HepG2 (cell line): ENCODE measurements at regions not wholly inside any gene's neighbourhood (a gene's known extent, or its start where the extent isn't known, plus 50 kb on each side); places are given as distances from the start of the nearest gene placed in this dataset.

Experiments used
- ATAC-seq: fragments of 200-7000 bp; cut with Tn5 transposase; 3 replicates; pipeline ENCODE4 v1.9.1; 2020; ENCODE audit warnings: mild to moderate bottlenecking, moderate library complexity
- BruUV-seq: library from RNA; stranded (reverse); fragments of 400-500 nt; replicated peaks from 2 replicates; lab custom pipeline; 2021; lab: Mats Ljungman, UMichigan
- CTCF ChIA-PET: fragments of 300-600 bp; formaldehyde crosslinking; extraction: SDS; loops from one replicate; lab custom pipeline; 2021; ENCODE audit warnings: low total read pairs, inconsistent platforms, low intra/inter-chr PET ratio; lab: Yijun Ruan, JAX
- POLR2A ChIA-PET: fragments of 350-600 bp; sonication (Branson Sonifier 250); formaldehyde crosslinking; loops from one replicate; lab custom pipeline; 2020; ENCODE audit warnings: antibody characterized with exemption, inconsistent platforms; lab: Yijun Ruan, JAX
- DNase-seq: peaks from one replicate; pipeline ENCODE4 v3.0.0-alpha.2; 2015; ENCODE audit warnings: low spot score
- FAIRE-seq: peaks from 3 replicates; lab custom pipeline; 2011; peaks lifted over from hg19 to GRCh38; lab: Jason Lieb, UNC
- H2AFZ ChIP-seq: one replicate; pipeline ENCODE4 v1.6.1; 2011; ENCODE audit warnings: low read length, inconsistent platforms
- H3K27ac ChIP-seq: fragments of 300-600 bp; 3 replicates; pipeline ENCODE4 v1.8.0; 2011; ENCODE audit warnings: mixed run types, mild to moderate bottlenecking, mixed read lengths, low read length, inconsistent platforms; ENCODE audit not compliant: insufficient read depth; ENCODE audit errors: extremely low read length
- H3K27me3 ChIP-seq, 2 experiments: fragments of 200-600 bp in 1 of 2; 2 replicates in 1 of 2; 3 replicates in 1 of 2; pipeline versions ENCODE4 v1.6.0 to v1.8.0; 2011; ENCODE audit warnings: low read length in 2 of 2, mild to moderate bottlenecking in 2 of 2, moderate library complexity in 2 of 2, inconsistent platforms in 1 of 2; ENCODE audit not compliant: insufficient read depth in 2 of 2, control insufficient read depth in 1 of 2
- H3K36me3 ChIP-seq, 2 experiments: fragments of 200-600 bp in 1 of 2; replicated peaks in 1 of 2; 2 replicates in 1 of 2; 3 replicates in 1 of 2; pipeline versions ENCODE4 v1.5.1 to v1.8.0; 2011; ENCODE audit warnings: low read length in 2 of 2, inconsistent platforms in 1 of 2; ENCODE audit not compliant: insufficient read depth in 2 of 2, control insufficient read depth in 1 of 2
- H3K4me1 ChIP-seq: 2 replicates; pipeline ENCODE4 v1.5.1; 2012; ENCODE audit warnings: low read length, inconsistent platforms; ENCODE audit not compliant: insufficient read depth
- H3K4me2 ChIP-seq: 2 replicates; pipeline ENCODE4 v1.6.0; 2011; ENCODE audit warnings: low read depth, low read length, inconsistent platforms
- H3K4me3 ChIP-seq, 3 experiments: fragments of 200-600 bp in 1 of 3; sonication (generic), shearing (Covaris generic) in 1 of 3; replicated peaks in 1 of 3; 2 replicates each; pipeline ENCODE4 v1.5.1; 2011 to 2016; ENCODE audit warnings: low read length in 3 of 3, inconsistent platforms in 2 of 3, low read depth in 2 of 3, mild to moderate bottlenecking in 2 of 3, control low read depth in 1 of 3, mixed read lengths in 1 of 3; ENCODE audit not compliant: insufficient read depth in 1 of 3
- H3K79me2 ChIP-seq: one replicate; pipeline ENCODE4 v1.6.1; 2011; ENCODE audit warnings: low read length, inconsistent platforms; ENCODE audit not compliant: insufficient read depth
- H3K9ac ChIP-seq: 2 replicates; pipeline ENCODE4 v1.6.0; 2011; ENCODE audit warnings: mild to moderate bottlenecking, low read depth, low read length, inconsistent platforms; ENCODE audit not compliant: insufficient read depth
- H3K9me3 ChIP-seq: 2 replicates; pipeline ENCODE4 v1.5.1; 2012; ENCODE audit warnings: mild to moderate bottlenecking, low read length
- H4K20me1 ChIP-seq: 2 replicates; pipeline ENCODE4 v1.6.0; 2011; ENCODE audit warnings: inconsistent platforms, mild to moderate bottlenecking, low read length, moderate library complexity; ENCODE audit not compliant: insufficient read depth
- NFATC3 ChIP-seq: sonication (generic); formaldehyde crosslinking; IDR thresholded peaks from 2 replicates; pipeline ENCODE4 v1.5.1; 2020; ENCODE audit warnings: mild to moderate bottlenecking, missing genetic modification reagents
- SAFB2 ChIP-seq: sonication (generic); formaldehyde crosslinking; IDR thresholded peaks from 2 replicates; pipeline ENCODE4 v1.5.1; 2020; ENCODE audit warnings: missing genetic modification reagents, low read depth, mild to moderate bottlenecking, borderline replicate concordance
- THYN1 ChIP-seq: sonication (generic); formaldehyde crosslinking; IDR thresholded peaks from 2 replicates; pipeline ENCODE4 v1.8.1; 2023; ENCODE audit warnings: low read depth, mild to moderate bottlenecking, moderate library complexity, missing genetic modification reagents, borderline replicate concordance
- ZNF138 ChIP-seq: sonication (generic); formaldehyde crosslinking; IDR thresholded peaks from 2 replicates; pipeline ENCODE4 v1.5.0; 2020; ENCODE audit warnings: mild to moderate bottlenecking, low read depth, missing genetic modification reagents
- ZNF24 ChIP-seq: fragments of 450-650 bp; IDR thresholded peaks from 2 replicates; pipeline ENCODE4 v1.6.1; 2017; ENCODE audit warnings: antibody characterized with exemption, mild to moderate bottlenecking
- ZNF564 ChIP-seq: sonication (generic); formaldehyde crosslinking; IDR thresholded peaks from 2 replicates; pipeline ENCODE4 v1.8.1; 2023; ENCODE audit warnings: mild to moderate bottlenecking, missing genetic modification reagents
- ZNF710 ChIP-seq: sonication (generic); formaldehyde crosslinking; IDR thresholded peaks from 2 replicates; pipeline ENCODE4 v1.5.0; 2020; ENCODE audit warnings: mild to moderate bottlenecking, missing genetic modification reagents, borderline replicate concordance
- WGBS: methylation state at CpG from one replicate; pipeline ENCODE4 v1.1.6; 2017; ENCODE audit warnings: low lambda C conversion rate; 5-methylcytosine and 5-hydroxymethylcytosine counted together
- in situ Hi-C: cut with HindIII; loops from 2 replicates; pipeline ENCODE4 v1.10.0; 2017; ENCODE audit warnings: low pct_unique_long_range_greater_than_20kb; ENCODE audit not compliant: extremely low pct_ligation_motif_present
- intact Hi-C: fragments of 100-400 bp; cut with micrococcal nuclease; formaldehyde crosslinking; loops from one replicate; pipeline ENCODE4 v1.10.0; 2022; ENCODE audit not compliant: unreplicated experiment
- TF ChIP-seq, protein P1 (sequence below): sonication (generic); formaldehyde crosslinking; IDR thresholded peaks from 2 replicates; pipeline ENCODE4 v1.4.0; 2020; ENCODE audit warnings: mild to moderate bottlenecking, missing genetic modification reagents
- TF ChIP-seq, protein P2 (sequence below): sonication (generic); formaldehyde crosslinking; IDR thresholded peaks from 2 replicates; pipeline ENCODE4 v1.8.1; 2022; ENCODE audit warnings: low read depth, mild to moderate bottlenecking, missing genetic modification reagents

DNA sequence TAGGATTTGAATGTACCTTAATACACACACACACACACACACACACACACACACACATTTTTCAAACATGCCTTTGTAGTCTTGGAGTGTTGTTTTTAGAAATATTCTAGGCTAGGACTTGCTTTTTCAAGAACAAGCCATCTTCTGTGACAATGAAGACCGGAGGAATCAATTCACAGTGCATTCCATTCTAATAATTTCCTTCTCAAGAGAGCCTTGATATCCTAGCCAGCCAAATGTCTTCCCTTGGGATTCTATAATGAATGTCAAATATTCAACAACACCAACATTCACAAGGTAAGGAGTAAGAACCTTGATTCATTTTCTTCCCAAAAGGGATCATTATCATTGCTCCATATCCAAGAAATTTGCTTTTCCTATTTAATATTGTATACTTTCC lies 180.3 kb downstream of the SLITRK1 start (continued):
- TF ChIP-seq ZNF564 (no peak), ZNF138 (no peak), SAFB2 (CRISPR knock-in tag) (no peak), ZNF710 (CRISPR knock-in tag) (no peak), NFATC3 (no peak), THYN1 (CRISPR knock-in tag) (no peak)
- TF ChIP-seq, protein P1, sequence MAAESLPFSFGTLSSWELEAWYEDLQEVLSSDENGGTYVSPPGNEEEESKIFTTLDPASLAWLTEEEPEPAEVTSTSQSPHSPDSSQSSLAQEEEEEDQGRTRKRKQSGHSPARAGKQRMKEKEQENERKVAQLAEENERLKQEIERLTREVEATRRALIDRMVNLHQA (CRISPR knock-in tag), result no peak
- TF ChIP-seq, protein P2, sequence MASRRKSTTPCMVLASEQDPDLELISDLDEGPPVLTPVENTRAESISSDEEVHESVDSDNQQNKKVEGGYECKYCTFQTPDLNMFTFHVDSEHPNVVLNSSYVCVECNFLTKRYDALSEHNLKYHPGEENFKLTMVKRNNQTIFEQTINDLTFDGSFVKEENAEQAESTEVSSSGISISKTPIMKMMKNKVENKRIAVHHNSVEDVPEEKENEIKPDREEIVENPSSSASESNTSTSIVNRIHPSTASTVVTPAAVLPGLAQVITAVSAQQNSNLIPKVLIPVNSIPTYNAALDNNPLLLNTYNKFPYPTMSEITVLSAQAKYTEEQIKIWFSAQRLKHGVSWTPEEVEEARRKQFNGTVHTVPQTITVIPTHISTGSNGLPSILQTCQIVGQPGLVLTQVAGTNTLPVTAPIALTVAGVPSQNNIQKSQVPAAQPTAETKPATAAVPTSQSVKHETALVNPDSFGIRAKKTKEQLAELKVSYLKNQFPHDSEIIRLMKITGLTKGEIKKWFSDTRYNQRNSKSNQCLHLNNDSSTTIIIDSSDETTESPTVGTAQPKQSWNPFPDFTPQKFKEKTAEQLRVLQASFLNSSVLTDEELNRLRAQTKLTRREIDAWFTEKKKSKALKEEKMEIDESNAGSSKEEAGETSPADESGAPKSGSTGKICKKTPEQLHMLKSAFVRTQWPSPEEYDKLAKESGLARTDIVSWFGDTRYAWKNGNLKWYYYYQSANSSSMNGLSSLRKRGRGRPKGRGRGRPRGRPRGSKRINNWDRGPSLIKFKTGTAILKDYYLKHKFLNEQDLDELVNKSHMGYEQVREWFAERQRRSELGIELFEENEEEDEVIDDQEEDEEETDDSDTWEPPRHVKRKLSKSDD (CRISPR knock-in tag), result no peak

GRCh38 chr13:83692800-83693199 lies 189.5 kb downstream of the SLITRK1 start:
- Histone ChIP-seq H3K36me3 (no peaks in the 10 kb centered on the region), H3K4me2 (no peak overlapping the region), H3K9me3 (peaks cover 5% of the 10 kb centered on the region; the same call in 1 of the 2 replicates), H3K79me2 (no peaks in the 10 kb centered on the region), H3K4me3 (no peak overlapping the region), H2AFZ (no peak overlapping the region), H3K27ac (no peak overlapping the region), H3K27me3 (no peaks in the 10 kb centered on the region), H3K4me1 (no peaks in the 10 kb centered on the region), H4K20me1 (no peaks in the 10 kb centered on the region), H3K9ac (no peak overlapping the region)
- CTCF ChIA-PET, result no interaction called here
- intact Hi-C loops (no loop called here), in situ Hi-C loops (no loop called here)
- POLR2A ChIA-PET, result no interaction called here
- 7% methylated on average over 2 of the region's 2 CpGs for WGBS
- DNase-seq, result no peak
- no peak for TF ChIP-seq ZNF24
- no peak for FAIRE-seq
- ATAC-seq, result no peak
- no TSS peak for BruUV-seq
